ENCODE measurements at regions not wholly inside any gene's neighbourhood (a gene's known extent, or its start where the extent isn't known, plus 50 kb on each side); places are given as distances from the start of the nearest gene placed in this dataset.

GRCh38 chr4:156238171-156238570 lies 284.5 kb upstream of the CTSO start:
- TF ChIP-seq CTCF (IDR thresholded peaks at IDR 0.05; ENCODE audit: unreplicated experiment): no peak
- Mint-ChIP-seq H3K9me3 (ENCODE audit: low read depth) (no peaks in the 10 kb centered on the region), H3K36me3 (ENCODE audit: insufficient read depth) (no peaks in the 10 kb centered on the region), H3K4me1 (ENCODE audit: low read depth) (peaks cover 7% of the 10 kb centered on the region), H3K27me3 (no peaks in the 10 kb centered on the region), H3K27ac (no peak overlapping the region), H3K4me3 (ENCODE audit: low read depth) (no peak overlapping the region)
- DNase-seq (ENCODE audit: low spot score, unreplicated experiment): no peak

GRCh38 chr4:156237231-156237630 lies 283.6 kb upstream of the CTSO start:
- H3K9me3 Mint-ChIP-seq (ENCODE audit: low read depth): no peaks in the 10 kb centered on the region
- no peaks in the 10 kb centered on the region for H3K27me3 Mint-ChIP-seq
- H3K27ac Mint-ChIP-seq: peak overlapping the region; percentile 6
- peaks cover 7% of the 10 kb centered on the region for H3K4me1 Mint-ChIP-seq (ENCODE audit: low read depth)
- no peak overlapping the region for H3K4me3 Mint-ChIP-seq (ENCODE audit: low read depth)
- no peak for DNase-seq (ENCODE audit: low spot score, unreplicated experiment)
- H3K36me3 Mint-ChIP-seq (ENCODE audit: insufficient read depth): no peaks in the 10 kb centered on the region
- no peak for TF ChIP-seq CTCF (IDR thresholded peaks at IDR 0.05; ENCODE audit: unreplicated experiment)

- no peak overlapping the region for H3K27ac Mint-ChIP-seq
- no peak for TF ChIP-seq CTCF (IDR thresholded peaks at IDR 0.05; ENCODE audit: unreplicated experiment)
- H3K27me3 Mint-ChIP-seq: no peaks in the 10 kb centered on the region
- DNase-seq (ENCODE audit: low spot score, unreplicated experiment): no peak
- H3K4me1 Mint-ChIP-seq (ENCODE audit: low read depth): peaks cover 4% of the 10 kb centered on the region
- no peak overlapping the region for H3K4me3 Mint-ChIP-seq (ENCODE audit: low read depth)
- no peaks in the 10 kb centered on the region for H3K9me3 Mint-ChIP-seq (ENCODE audit: low read depth)
- H3K36me3 Mint-ChIP-seq (ENCODE audit: insufficient read depth): no peaks in the 10 kb centered on the region
Observed at GRCh38 chr4:156230176-156230575, 276.5 kb upstream of the CTSO start.

GRCh38 chr4:156228676-156229075 lies 275.0 kb upstream of the CTSO start:
- H3K4me1 Mint-ChIP-seq (ENCODE audit: low read depth): peaks cover 7% of the 10 kb centered on the region

GRCh38 chr4:156227321-156227720 lies 273.7 kb upstream of the CTSO start:
- DNase-seq (ENCODE audit: low spot score, unreplicated experiment): no peak
- Mint-ChIP-seq H3K9me3 (ENCODE audit: low read depth) (no peaks in the 10 kb centered on the region), H3K36me3 (ENCODE audit: insufficient read depth) (no peaks in the 10 kb centered on the region), H3K27me3 (no peaks in the 10 kb centered on the region), H3K4me3 (ENCODE audit: low read depth) (no peak overlapping the region), H3K27ac (no peak overlapping the region), H3K4me1 (ENCODE audit: low read depth) (peaks cover 16% of the 10 kb centered on the region)
- no peak for TF ChIP-seq CTCF (IDR thresholded peaks at IDR 0.05; ENCODE audit: unreplicated experiment)

More at GRCh38 chr4:156228676-156229075, 275.0 kb upstream of the CTSO start:
- DNase-seq (ENCODE audit: low spot score, unreplicated experiment): no peak
- TF ChIP-seq CTCF (IDR thresholded peaks at IDR 0.05; ENCODE audit: unreplicated experiment): no peak
- H3K4me3 Mint-ChIP-seq (ENCODE audit: low read depth): no peak overlapping the region
- no peaks in the 10 kb centered on the region for H3K9me3 Mint-ChIP-seq (ENCODE audit: low read depth)
- no peaks in the 10 kb centered on the region for H3K27me3 Mint-ChIP-seq
- no peak overlapping the region for H3K27ac Mint-ChIP-seq
- H3K36me3 Mint-ChIP-seq (ENCODE audit: insufficient read depth): no peaks in the 10 kb centered on the region

Measured in progenitor cell of endocrine pancreas (in vitro differentiated cells).